Neuronal stem cell (in vitro differentiated cells): ENCODE measurements at regions not wholly inside any gene's neighbourhood (a gene's known extent, or its start where the extent isn't known, plus 50 kb on each side); places are given as distances from the start of the nearest gene placed in this dataset.

Source experiments
- DNase-seq: peaks from one replicate; pipeline ENCODE4 v3.0.0-alpha.2; 2013; ENCODE audit warnings: low spot score
- H2AFZ ChIP-seq: one replicate; pipeline ENCODE4 v1.6.1; 2013; ENCODE audit warnings: mild to moderate bottlenecking, low read length, inconsistent platforms
- H2AK5ac ChIP-seq: 2 replicates; pipeline ENCODE4 v1.6.1; 2013; ENCODE audit warnings: low read depth, mild to moderate bottlenecking, inconsistent platforms, low read length, moderate library complexity, mixed read lengths
- H2BK120ac ChIP-seq: 2 replicates; pipeline ENCODE4 v1.6.1; 2013; ENCODE audit warnings: low read depth, mild to moderate bottlenecking, inconsistent platforms, low read length, moderate library complexity, mixed read lengths
- H2BK12ac ChIP-seq: one replicate; pipeline ENCODE4 v1.6.1; 2013; ENCODE audit warnings: low read length, inconsistent platforms
- H2BK15ac ChIP-seq: 2 replicates; pipeline ENCODE4 v1.6.1; 2013; ENCODE audit warnings: mild to moderate bottlenecking, low read length, inconsistent platforms, mixed read lengths
- H2BK5ac ChIP-seq: one replicate; pipeline ENCODE4 v1.6.1; 2013; ENCODE audit warnings: inconsistent platforms, mild to moderate bottlenecking, low read length, moderate library complexity
- H3K14ac ChIP-seq: one replicate; pipeline ENCODE4 v1.6.1; 2013; ENCODE audit warnings: low read length, inconsistent platforms
- H3K18ac ChIP-seq: 2 replicates; pipeline ENCODE4 v1.6.1; 2013; ENCODE audit warnings: low read length, inconsistent platforms
- H3K23ac ChIP-seq: 2 replicates; pipeline ENCODE4 v1.6.1; 2013; ENCODE audit warnings: low read depth, mild to moderate bottlenecking, mixed read lengths, low read length, inconsistent platforms; ENCODE audit not compliant: poor library complexity
- H3K27ac ChIP-seq: replicated peaks from 3 replicates; pipeline ENCODE4 v1.5.1; 2013; ENCODE audit warnings: low read length, inconsistent platforms
- H3K27me3 ChIP-seq, 3 experiments: 2 replicates each; pipeline ENCODE4 v1.6.1; 2013; ENCODE audit warnings: low read length in 3 of 3, mild to moderate bottlenecking in 2 of 3, inconsistent platforms in 1 of 3, low read depth in 1 of 3, mixed read lengths in 1 of 3, moderate library complexity in 1 of 3; ENCODE audit not compliant: control insufficient read depth in 3 of 3, insufficient read depth in 3 of 3
- H3K36me3 ChIP-seq, 2 donors: replicated peaks in 1 of 2; 2 replicates each; pipeline ENCODE4 v1.6.1; 2013; ENCODE audit warnings: low read length in 2 of 2; ENCODE audit not compliant: control insufficient read depth in 2 of 2, insufficient read depth in 2 of 2
- H3K4ac ChIP-seq: 2 replicates; pipeline ENCODE4 v1.6.1; 2013; ENCODE audit warnings: inconsistent platforms, mild to moderate bottlenecking, low read length, moderate library complexity
- H3K4me1 ChIP-seq, 2 donors: 1 replicate in 1 of 2; 2 replicates in 1 of 2; pipeline ENCODE4 v1.6.1; 2013; ENCODE audit warnings: low read length in 2 of 2, low read depth in 1 of 2; ENCODE audit not compliant: control insufficient read depth in 2 of 2, insufficient read depth in 1 of 2
- H3K4me2 ChIP-seq: one replicate; pipeline ENCODE4 v1.6.1; 2013; ENCODE audit warnings: mild to moderate bottlenecking, low read length, inconsistent platforms; ENCODE audit not compliant: insufficient read depth, poor library complexity, severe bottlenecking
- H3K4me3 ChIP-seq, 2 donors: 2 replicates each; pipeline ENCODE4 v1.5.1; 2013; ENCODE audit warnings: low read length in 2 of 2, mild to moderate bottlenecking in 2 of 2, inconsistent platforms in 1 of 2, moderate library complexity in 1 of 2
- H3K79me1 ChIP-seq: one replicate; pipeline ENCODE4 v1.6.1; 2013; ENCODE audit warnings: low read depth, mild to moderate bottlenecking, inconsistent platforms, low read length, moderate library complexity
- H3K9ac ChIP-seq: one replicate; pipeline ENCODE4 v1.6.1; 2013; ENCODE audit warnings: mild to moderate bottlenecking, low read depth, low read length, inconsistent platforms; ENCODE audit not compliant: poor library complexity
- H3K9me3 ChIP-seq, 2 donors: replicated peaks in 1 of 2; 2 replicates each; pipeline versions ENCODE3 to v1.6.1; 2013; ENCODE audit warnings: low read length in 2 of 2, mild to moderate bottlenecking in 2 of 2, inconsistent platforms in 1 of 2, low read depth in 1 of 2, mixed read lengths in 1 of 2, moderate library complexity in 1 of 2; ENCODE audit not compliant: control insufficient read depth in 2 of 2, insufficient read depth in 1 of 2
- H4K8ac ChIP-seq: one replicate; pipeline ENCODE4 v1.6.1; 2013; ENCODE audit warnings: low read depth, mild to moderate bottlenecking, inconsistent platforms, low read length, moderate library complexity
- H4K91ac ChIP-seq: one replicate; pipeline ENCODE4 v1.6.1; 2013; ENCODE audit warnings: low read length, low read depth, mild to moderate bottlenecking, inconsistent platforms; ENCODE audit not compliant: poor library complexity
- WGBS, 2 donors: extraction: QIAGEN DNeasy Blood & Tissue Kit; methylation state at CpG; one replicate each; pipeline ENCODE4 v1.1.7; 2013; ENCODE audit warnings: missing lambda C conversion rate in 2 of 2, mixed read lengths in 1 of 2; ENCODE audit not compliant: insufficient read length in 2 of 2, insufficient replicate concordance in 1 of 2; ENCODE audit errors: extremely low coverage in 2 of 2; 5-methylcytosine and 5-hydroxymethylcytosine counted together

- Histone ChIP-seq H3K18ac (no peak overlapping the region), H3K23ac (no peak overlapping the region), H3K36me3 (no peaks in the 10 kb centered on the region), H3K27me3 (no peaks in the 10 kb centered on the region), H3K79me1 (no peaks in the 10 kb centered on the region), H2BK5ac (no peak overlapping the region), H2BK12ac (no peak overlapping the region), H4K91ac (no peak overlapping the region), H3K14ac (no peak overlapping the region), H3K4me2 (no peak overlapping the region), H3K9me3 (no peaks in the 10 kb centered on the region), H4K8ac (no peak overlapping the region), H2BK120ac (no peak overlapping the region), H3K9ac (no peak overlapping the region), H2AK5ac (no peak overlapping the region), H3K27ac (no peak overlapping the region), H2BK15ac (no peak overlapping the region), H2AFZ (no peak overlapping the region), H3K4me1 (peaks cover 0 to 2% of the 10 kb centered on the region in 2 donors), H3K4ac (no peak overlapping the region), H3K4me3 (no peak overlapping the region)
- DNase-seq: no peak
- no CpG with 5 or more reads among the region's 4 CpGs for WGBS, 2 donors
These were observed 436.7 kb downstream of the FGF9 start for GRCh38 chr13:22107549-22107948.

GRCh38 chr13:22108283-22108942 is 437.5 kb downstream of the FGF9 start:
- no peaks in the 10 kb centered on the region for H3K27me3 ChIP-seq
- no peak overlapping the region for H2AK5ac ChIP-seq
- no peaks in the 10 kb centered on the region for H3K79me1 ChIP-seq
- no peak overlapping the region for H3K4ac ChIP-seq
- H2BK5ac ChIP-seq: no peak overlapping the region
- H3K4me3 ChIP-seq: no peak overlapping the region
- H2BK120ac ChIP-seq: no peak overlapping the region
- no peak overlapping the region for H3K27ac ChIP-seq
- H3K9ac ChIP-seq: no peak overlapping the region
- H3K4me2 ChIP-seq: no peak overlapping the region
- H3K36me3 ChIP-seq: no peaks in the 10 kb centered on the region
- no peak overlapping the region for H2BK12ac ChIP-seq
- H2AFZ ChIP-seq: no peak overlapping the region
- no peak overlapping the region for H3K18ac ChIP-seq
- no peak overlapping the region for H3K23ac ChIP-seq
- no peak overlapping the region for H3K14ac ChIP-seq
- H2BK15ac ChIP-seq: no peak overlapping the region
- H4K8ac ChIP-seq: no peak overlapping the region
- DNase-seq: no peak
- no peaks in the 10 kb centered on the region for H3K9me3 ChIP-seq
- no CpG with 5 or more reads among the region's 3 CpGs for WGBS, 2 donors
- H4K91ac ChIP-seq: no peak overlapping the region
- peaks cover 0 to 3% of the 10 kb centered on the region in 2 donors for H3K4me1 ChIP-seq

- Histone ChIP-seq H3K4ac (no peak overlapping the region), H3K9ac (no peak overlapping the region), H4K8ac (no peak overlapping the region), H3K79me1 (no peaks in the 10 kb centered on the region), H2BK15ac (no peak overlapping the region), H3K27me3 (no peaks in the 10 kb centered on the region), H3K27ac (no peak overlapping the region), H2AFZ (no peak overlapping the region), H2BK5ac (no peak overlapping the region), H3K4me2 (no peak overlapping the region), H2BK12ac (no peak overlapping the region), H2BK120ac (no peak overlapping the region), H3K18ac (no peak overlapping the region), H3K9me3 (no peaks in the 10 kb centered on the region), H3K14ac (no peak overlapping the region), H3K4me3 (no peak overlapping the region), H3K36me3 (no peaks in the 10 kb centered on the region), H3K4me1 (peaks cover 0 to 1% of the 10 kb centered on the region in 2 donors), H2AK5ac (no peak overlapping the region), H4K91ac (no peak overlapping the region), H3K23ac (no peak overlapping the region)
- no peak for DNase-seq
- no CpG with 5 or more reads among the region's 4 CpGs for WGBS, 2 donors
These were observed 438.1 kb downstream of the FGF9 start for GRCh38 chr13:22108979-22109378.

- no peak for DNase-seq
- H2BK120ac ChIP-seq: no peak overlapping the region
- H2BK15ac ChIP-seq: no peak overlapping the region
- H3K9ac ChIP-seq: no peak overlapping the region
- no peak overlapping the region for H3K4ac ChIP-seq
- WGBS, 2 donors: no CpG with 5 or more reads among the region's 6 CpGs
- no peak overlapping the region for H3K27ac ChIP-seq
- H3K79me1 ChIP-seq: no peaks in the 10 kb centered on the region
- H2AK5ac ChIP-seq: no peak overlapping the region
- H4K8ac ChIP-seq: no peak overlapping the region
- no peak overlapping the region for H2BK12ac ChIP-seq
- H2BK5ac ChIP-seq: no peak overlapping the region
- H3K36me3 ChIP-seq: no peaks in the 10 kb centered on the region
- H3K4me1 ChIP-seq: peaks cover 0 to 1% of the 10 kb centered on the region in 2 donors
- H4K91ac ChIP-seq: no peak overlapping the region
- H3K18ac ChIP-seq: no peak overlapping the region
- no peak overlapping the region for H3K4me3 ChIP-seq
- no peaks in the 10 kb centered on the region for H3K27me3 ChIP-seq
- no peaks in the 10 kb centered on the region for H3K9me3 ChIP-seq
- H3K14ac ChIP-seq: no peak overlapping the region
- no peak overlapping the region for H3K4me2 ChIP-seq
- H3K23ac ChIP-seq: no peak overlapping the region
- no peak overlapping the region for H2AFZ ChIP-seq
These were observed 439.5 kb downstream of the FGF9 start for GRCh38 chr13:22110368-22110767.
